A204.1 (cell line): ENCODE measurements at regions not wholly inside any gene's neighbourhood (a gene's known extent, or its start where the extent isn't known, plus 50 kb on each side); places are given as distances from the start of the nearest gene placed in this dataset.

Experiments used
- FAIRE-seq: peaks from 2 replicates; lab custom pipeline; 2012; peaks lifted over from hg19 to GRCh38; lab: Jason Lieb, UNC

- no peak for FAIRE-seq
Observed at GRCh38 chr6:165229216-165229615, 80.2 kb downstream of the C6orf118 start.

DNA sequence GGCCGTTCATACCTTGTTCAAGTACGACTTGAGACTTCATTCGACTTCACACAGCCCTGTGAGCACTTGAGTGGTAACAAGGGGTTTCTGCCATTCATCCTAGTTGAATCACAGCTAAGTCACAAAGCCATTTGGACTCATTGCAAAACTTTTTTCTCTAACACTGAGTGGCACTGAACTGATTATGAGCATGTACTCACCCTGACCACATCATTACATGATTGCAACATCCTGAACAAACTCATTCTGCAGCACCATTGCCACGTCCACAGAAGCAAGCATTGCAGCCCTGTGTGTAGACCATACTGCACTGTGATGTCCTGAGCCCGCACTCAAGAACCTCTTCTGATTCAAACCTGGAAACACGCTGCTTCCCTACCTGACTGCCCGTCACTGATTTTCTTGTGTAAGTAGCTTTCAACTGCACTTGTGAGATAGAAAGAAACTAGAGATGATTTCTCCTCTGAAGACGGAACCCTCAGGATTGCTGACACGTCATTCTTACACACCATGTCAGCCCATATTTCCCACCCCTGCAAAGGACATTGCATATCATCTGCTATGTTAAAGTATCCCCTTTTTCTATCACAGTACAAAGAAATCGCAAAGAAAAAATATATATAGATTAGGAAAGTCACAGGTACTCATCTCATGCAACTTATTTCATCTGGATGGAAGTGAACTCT, 81.6 kb downstream of the C6orf118 start:
- no peak for FAIRE-seq

- FAIRE-seq = no peak
Observed at GRCh38 chr6:165223736-165224135, 85.7 kb downstream of the C6orf118 start.

DNA sequence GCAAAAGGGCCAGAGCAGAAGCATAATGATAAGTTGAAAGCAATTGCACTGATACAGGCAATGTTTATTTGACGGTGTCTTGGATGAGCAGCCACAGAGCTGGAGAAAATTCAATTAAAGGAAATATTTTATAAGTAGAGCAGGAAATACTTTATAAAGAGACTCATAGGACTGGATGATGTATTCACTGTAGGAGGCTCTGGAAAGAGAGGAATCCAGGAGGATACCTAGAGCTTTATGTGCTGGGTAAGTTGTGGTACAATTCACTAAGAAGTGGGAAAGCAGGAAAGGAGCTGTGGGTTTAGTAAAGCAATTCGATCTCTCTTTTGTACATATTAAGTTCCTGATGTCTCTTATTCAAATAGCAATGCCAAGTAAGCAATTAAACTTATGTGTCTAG, 86.3 kb downstream of the C6orf118 start:
- FAIRE-seq = no peak

DNA sequence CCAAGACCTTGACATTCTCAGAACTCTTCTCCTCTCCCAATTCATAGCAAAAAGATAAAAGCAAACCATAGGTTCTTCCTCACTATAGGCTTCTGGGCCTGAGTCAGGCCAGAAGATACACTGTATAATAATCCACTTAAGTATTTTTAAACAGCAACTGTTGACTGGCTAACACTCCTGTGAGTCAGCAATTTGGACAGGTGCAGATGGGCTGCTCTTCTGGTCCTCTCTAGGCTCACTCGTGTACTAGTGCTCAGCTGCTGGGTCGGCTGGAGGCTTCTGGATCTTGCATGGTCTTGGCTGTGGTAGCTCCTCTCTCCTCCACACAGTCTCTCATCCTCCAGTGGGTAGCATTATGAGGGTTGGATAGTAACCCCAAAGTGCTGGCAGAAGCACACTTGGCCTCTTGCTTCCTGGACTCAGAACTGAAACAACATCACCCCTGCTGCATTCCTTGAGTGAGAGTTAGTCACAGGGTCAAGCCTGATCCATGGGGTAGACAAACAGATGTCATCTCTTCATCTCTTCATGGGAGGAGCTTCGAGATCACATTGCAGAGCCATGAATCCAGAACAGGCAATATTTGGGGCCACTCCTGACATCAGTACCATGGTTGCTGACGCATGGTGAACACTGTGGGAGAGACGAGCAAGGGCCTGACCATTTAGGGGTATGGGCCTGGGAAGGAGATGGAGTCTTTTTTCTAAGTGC, 86.9 kb downstream of the C6orf118 start:
- FAIRE-seq = no peak

GRCh38 chr6:165220045-165220444, 89.4 kb downstream of the C6orf118 start:
- FAIRE-seq = no peak

DNA sequence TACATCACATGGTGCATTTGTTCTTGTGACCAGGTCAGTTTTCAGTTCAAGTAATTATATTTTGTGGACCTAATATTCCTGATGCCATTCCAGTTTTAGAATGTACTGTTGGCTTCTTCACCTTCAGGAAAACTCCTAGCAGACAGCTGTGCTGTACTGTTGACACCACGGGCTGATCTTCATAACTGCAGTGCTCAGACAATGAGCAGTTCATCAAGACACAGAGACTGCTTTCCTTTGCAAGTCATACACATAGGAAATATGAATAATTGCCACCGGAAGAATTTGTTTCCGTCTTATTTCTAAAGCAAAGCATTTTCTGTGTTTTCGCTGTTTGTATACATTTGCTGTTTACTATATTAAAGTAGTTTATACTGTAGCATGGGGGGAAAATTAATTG, 89.8 kb downstream of the C6orf118 start:
- FAIRE-seq = no peak

DNA sequence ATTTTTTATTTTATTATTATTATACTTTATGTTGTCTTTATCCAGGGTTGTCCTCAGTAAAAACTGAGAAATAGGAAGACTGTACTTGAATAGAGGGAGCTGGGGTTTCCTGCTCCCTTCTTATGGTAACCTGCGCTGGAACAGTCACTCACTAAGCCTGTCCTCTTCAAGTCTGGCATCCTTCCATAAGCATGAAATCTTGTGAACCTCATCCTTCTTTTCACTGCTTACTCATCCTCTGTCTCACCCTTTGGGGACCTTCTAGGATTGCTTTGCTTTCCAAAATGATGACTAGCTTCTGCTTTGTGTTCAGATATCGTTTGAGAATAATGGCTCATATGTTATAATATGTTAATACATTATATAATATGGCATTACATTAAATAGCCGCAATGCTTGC, 90.6 kb downstream of the C6orf118 start:
- no peak for FAIRE-seq

DNA sequence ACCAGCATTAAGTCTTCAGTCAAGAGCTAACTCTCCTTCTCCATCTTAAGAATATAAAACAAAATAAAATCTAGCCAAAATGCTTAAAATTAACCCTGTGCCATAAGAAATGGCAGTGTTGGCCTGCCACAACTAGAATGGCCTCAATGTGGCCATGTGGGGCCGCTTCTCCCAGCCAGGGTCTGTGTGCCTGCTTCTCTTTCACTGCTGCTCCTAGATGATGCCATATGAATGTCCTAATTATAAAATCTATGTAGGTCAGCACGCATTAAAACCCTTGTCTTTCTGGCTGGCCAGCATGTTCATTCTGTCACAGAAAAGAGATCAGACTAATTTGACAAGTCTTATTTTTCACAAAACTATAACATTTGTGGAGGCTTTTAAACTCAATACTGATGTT, 102.6 kb downstream of the C6orf118 start:
- FAIRE-seq = no peak

DNA sequence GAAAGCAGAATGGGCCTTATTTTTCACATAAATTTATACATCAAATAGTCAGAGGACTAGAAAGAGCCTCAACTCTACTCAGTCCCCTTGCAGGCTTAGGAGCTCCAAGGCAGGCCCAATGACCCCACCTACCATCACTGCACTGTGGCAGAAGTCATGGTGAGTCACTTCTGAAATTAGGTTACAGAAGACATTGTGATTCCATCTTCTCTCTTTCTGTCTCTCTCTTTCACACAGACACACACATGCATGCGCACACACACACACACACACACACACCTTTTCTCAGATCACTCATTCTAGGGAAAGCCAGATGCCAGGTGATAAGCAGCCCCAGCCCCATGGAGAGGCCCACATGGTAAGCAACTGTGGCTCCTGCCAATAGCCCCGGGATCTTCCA, 103.8 kb downstream of the C6orf118 start:
- no peak for FAIRE-seq

DNA sequence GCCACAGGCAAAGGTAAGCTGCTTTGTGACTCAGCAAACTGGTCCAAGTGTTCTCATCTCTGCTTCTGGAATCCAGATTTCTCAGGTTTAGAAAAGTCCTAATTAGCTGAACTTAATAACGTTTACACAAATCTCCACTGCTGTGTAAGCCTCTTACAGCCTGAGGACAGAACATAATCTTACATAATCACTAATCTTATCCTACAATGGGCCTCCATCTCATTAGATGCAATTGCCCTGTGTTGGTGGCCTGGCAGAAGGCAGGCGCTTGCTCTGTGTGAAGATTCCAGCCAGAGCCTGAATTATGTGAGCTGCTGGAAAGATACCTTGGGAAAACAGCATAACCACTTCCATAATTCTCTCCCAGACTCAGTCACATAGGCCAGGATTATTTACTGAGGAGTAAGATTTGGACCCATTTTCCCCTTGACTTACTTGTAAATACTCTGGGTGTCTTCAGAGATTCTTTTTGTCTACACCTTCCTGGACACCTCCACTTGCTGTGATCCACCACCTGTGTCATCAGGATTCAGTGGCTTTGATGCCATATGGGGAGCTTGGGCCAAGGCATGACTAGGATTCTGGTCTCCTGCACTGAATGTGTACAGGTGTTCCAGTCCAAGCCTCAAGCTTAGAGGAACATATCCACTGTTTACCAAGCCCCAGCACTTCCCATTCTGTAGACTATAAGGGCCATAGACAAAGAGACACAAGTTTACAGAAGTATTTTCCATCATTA, 104.4 kb downstream of the C6orf118 start:
- FAIRE-seq = no peak

GRCh38 chr6:165200178-165200577, 109.2 kb downstream of the C6orf118 start:
- no peak for FAIRE-seq

GRCh38 chr6:165191461-165191860, 117.9 kb downstream of the C6orf118 start:
- FAIRE-seq = no peak

GRCh38 chr6:165186441-165187205, 122.8 kb downstream of the C6orf118 start:
- FAIRE-seq = no peak

DNA sequence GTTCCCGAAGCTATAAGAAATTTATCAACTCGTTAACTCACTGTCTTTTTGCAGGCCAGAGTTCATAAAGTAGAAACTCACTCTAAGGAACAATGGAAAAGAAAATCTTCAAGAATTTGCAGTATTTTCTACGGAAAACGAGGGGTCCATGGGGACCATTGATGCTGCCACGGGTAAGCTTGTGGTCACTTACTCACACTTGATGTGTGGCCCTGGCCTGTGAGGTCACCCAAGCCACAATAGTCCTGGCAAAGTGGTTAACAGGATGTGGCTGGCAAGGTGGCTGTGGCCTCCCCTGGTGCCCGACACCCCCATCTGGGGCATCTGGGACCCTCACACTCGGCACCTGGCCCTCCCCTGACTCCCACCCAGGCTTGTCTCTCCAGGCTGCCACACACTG, 123.4 kb downstream of the C6orf118 start:
- no peak for FAIRE-seq

DNA sequence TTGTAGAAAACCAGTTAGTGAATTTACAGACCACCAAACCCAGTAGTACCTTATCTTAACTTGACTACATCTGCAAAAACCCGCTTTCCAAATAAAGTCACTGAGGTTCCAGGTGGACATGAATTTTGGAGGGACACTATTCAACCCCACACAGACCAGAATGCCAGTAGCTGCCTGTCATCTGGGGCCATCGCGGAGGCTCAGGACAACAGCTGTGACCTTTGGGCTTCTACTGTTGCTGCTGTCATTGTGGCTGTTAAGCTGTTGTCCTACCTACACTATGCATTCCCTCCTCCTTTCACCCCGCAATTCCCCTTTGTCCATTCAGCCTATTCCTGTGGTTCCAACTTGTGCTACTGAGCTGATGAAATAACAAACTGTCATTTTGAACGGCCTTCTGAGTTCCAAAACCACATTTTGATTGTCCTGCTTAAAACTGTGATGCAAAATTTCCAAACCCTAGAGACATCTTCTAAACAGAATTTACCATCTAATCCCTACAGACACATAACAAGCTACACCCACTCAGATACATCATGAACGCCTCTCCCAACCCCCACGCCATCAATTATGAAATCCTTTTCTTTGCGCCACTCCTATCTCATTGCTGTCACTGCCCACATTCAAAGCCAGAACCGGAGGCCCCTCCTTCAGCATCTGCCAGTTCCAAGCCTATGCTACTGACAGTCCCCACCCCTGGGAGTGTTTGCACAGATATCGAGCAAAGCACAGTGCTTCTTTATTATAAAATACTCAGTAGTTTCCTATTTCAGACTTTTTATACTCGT, 125.0 kb downstream of the C6orf118 start:
- FAIRE-seq = no peak

DNA sequence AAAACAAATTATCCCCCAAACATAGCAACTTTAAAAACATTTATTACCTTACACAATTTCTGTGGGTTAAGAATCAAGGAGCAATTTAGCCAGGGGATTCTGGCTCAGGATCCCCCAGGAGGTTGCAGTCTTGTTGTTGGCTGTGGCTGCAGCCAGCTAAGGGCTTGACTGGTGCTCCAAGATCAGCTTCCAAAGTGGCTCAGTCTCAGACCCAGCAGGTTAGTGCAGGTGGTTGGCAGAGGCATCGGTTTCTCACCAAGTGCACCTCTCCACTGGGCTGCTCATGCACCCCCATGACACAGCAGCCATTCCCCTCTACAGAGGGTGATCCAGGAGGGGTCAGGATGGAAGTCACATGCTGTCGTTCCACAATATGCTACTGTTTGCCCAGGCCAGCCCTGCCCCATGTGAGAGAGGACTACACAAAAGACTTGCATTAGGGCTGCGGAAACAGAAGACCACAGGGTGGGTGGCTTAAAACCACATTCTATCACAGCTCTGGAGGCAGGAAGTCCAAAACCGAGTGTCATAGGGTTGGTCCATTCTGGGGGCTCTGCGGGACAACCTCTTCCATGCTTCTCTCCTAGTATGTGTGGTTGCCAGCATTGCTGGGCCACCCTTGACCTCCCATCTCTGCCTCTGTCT, 125.8 kb downstream of the C6orf118 start:
- no peak for FAIRE-seq

GRCh38 chr6:165183071-165183470, 126.3 kb downstream of the C6orf118 start:
- FAIRE-seq = no peak

- FAIRE-seq = no peak
Observed at GRCh38 chr6:165181951-165182414, 127.4 kb downstream of the C6orf118 start.

GRCh38 chr6:165178056-165178455, 131.3 kb downstream of the C6orf118 start:
- no peak for FAIRE-seq

GRCh38 chr6:165173484-165173883, 135.9 kb downstream of the C6orf118 start:
- FAIRE-seq = no peak
